ENCODE measurements at regions not wholly inside any gene's neighbourhood (a gene's known extent, or its start where the extent isn't known, plus 50 kb on each side); places are given as distances from the start of the nearest gene placed in this dataset.

- TF ChIP-seq CEBPB (IDR thresholded peaks at IDR 0.05) (no peak), TEAD4 (IDR thresholded peaks at IDR 0.05) (peak; percentile 52; the same call in 1 of the 2 replicates)
These were observed 98.9 kb upstream of the TJP1 start for GRCh38 chr15:29921130-29921601.

GRCh38 chr15:29920515-29920914 is 98.2 kb upstream of the TJP1 start:
- TF ChIP-seq TAF1 (IDR thresholded peaks at IDR 0.05; ENCODE audit: low read depth) = no peak
- TF ChIP-seq TCF12 (IDR thresholded peaks at IDR 0.05; ENCODE audit: low read depth) = peak; percentile 50; the same call in 1 of the 2 replicates
- TF ChIP-seq NFIC (IDR thresholded peaks at IDR 0.05) = peak; percentile 89
- TF ChIP-seq TEAD4 (IDR thresholded peaks at IDR 0.05) = peak; percentile 37; the same call in 1 of the 2 replicates
- no peak for TF ChIP-seq MAX (IDR thresholded peaks at IDR 0.05)
- no peak for TF ChIP-seq USF1 (IDR thresholded peaks at IDR 0.05)
- TF ChIP-seq CEBPB (IDR thresholded peaks at IDR 0.05) = peak; percentile 23; the same call in 1 of the 2 replicates

GRCh38 chr15:29919380-29919881 is 97.2 kb upstream of the TJP1 start:
- TF ChIP-seq TEAD4 (IDR thresholded peaks at IDR 0.05) = no peak
- no peak for TF ChIP-seq EP300 (IDR thresholded peaks at IDR 0.05; ENCODE audit: borderline replicate concordance)
- TF ChIP-seq CEBPB (IDR thresholded peaks at IDR 0.05) = no peak
- TF ChIP-seq FOXM1 (IDR thresholded peaks at IDR 0.05; ENCODE audit: borderline replicate concordance, low read depth) = no peak
- TF ChIP-seq CREB1 (IDR thresholded peaks at IDR 0.05; ENCODE audit: low read depth) = no peak
- no peak for TF ChIP-seq ZBTB7A (IDR thresholded peaks at IDR 0.05; ENCODE audit: low read depth)
- TF ChIP-seq TCF12 (IDR thresholded peaks at IDR 0.05; ENCODE audit: low read depth) = no peak
- TF ChIP-seq RAD21 (IDR thresholded peaks at IDR 0.05; ENCODE audit: low read depth) = no peak
- no peak for TF ChIP-seq REST (IDR thresholded peaks at IDR 0.05; ENCODE audit: low read depth)
- no peak for TF ChIP-seq YY1 (IDR thresholded peaks at IDR 0.05; ENCODE audit: low read depth)
- no peak for TF ChIP-seq NFIC (IDR thresholded peaks at IDR 0.05)
- TF ChIP-seq TAF1 (IDR thresholded peaks at IDR 0.05; ENCODE audit: low read depth) = no peak
- TF ChIP-seq MAX (IDR thresholded peaks at IDR 0.05) = no peak
- TF ChIP-seq EGR1 (IDR thresholded peaks at IDR 0.05) = no peak

GRCh38 chr15:29917600-29918597 is 95.6 kb upstream of the TJP1 start:
- no peak for TF ChIP-seq MAX (IDR thresholded peaks at IDR 0.05)
- TF ChIP-seq CEBPB (IDR thresholded peaks at IDR 0.05) = no peak
- TF ChIP-seq RAD21 (IDR thresholded peaks at IDR 0.05; ENCODE audit: low read depth) = no peak
- no peak for TF ChIP-seq EGR1 (IDR thresholded peaks at IDR 0.05)
- no peak for TF ChIP-seq ZBTB7A (IDR thresholded peaks at IDR 0.05; ENCODE audit: low read depth)
- no peak for TF ChIP-seq TEAD4 (IDR thresholded peaks at IDR 0.05)
- TF ChIP-seq TAF1 (IDR thresholded peaks at IDR 0.05; ENCODE audit: low read depth) = no peak
- no peak for TF ChIP-seq NFIC (IDR thresholded peaks at IDR 0.05)
- TF ChIP-seq CREB1 (IDR thresholded peaks at IDR 0.05; ENCODE audit: low read depth) = no peak
- TF ChIP-seq FOXM1 (IDR thresholded peaks at IDR 0.05; ENCODE audit: borderline replicate concordance, low read depth) = no peak
- TF ChIP-seq TCF12 (IDR thresholded peaks at IDR 0.05; ENCODE audit: low read depth) = no peak

GRCh38 chr15:29914511-29914926 is 92.3 kb upstream of the TJP1 start:
- TF ChIP-seq TAF1 (IDR thresholded peaks at IDR 0.05; ENCODE audit: low read depth) (no peak), RAD21 (IDR thresholded peaks at IDR 0.05; ENCODE audit: low read depth) (no peak), FOXM1 (IDR thresholded peaks at IDR 0.05; ENCODE audit: borderline replicate concordance, low read depth) (no peak), TEAD4 (IDR thresholded peaks at IDR 0.05) (no peak), EP300 (IDR thresholded peaks at IDR 0.05; ENCODE audit: borderline replicate concordance) (no peak), REST (IDR thresholded peaks at IDR 0.05; ENCODE audit: low read depth) (no peak), NFIC (IDR thresholded peaks at IDR 0.05) (no peak), YY1 (IDR thresholded peaks at IDR 0.05; ENCODE audit: low read depth) (no peak), CEBPB (IDR thresholded peaks at IDR 0.05) (no peak), USF1 (IDR thresholded peaks at IDR 0.05) (no peak), EGR1 (IDR thresholded peaks at IDR 0.05) (no peak), CREB1 (IDR thresholded peaks at IDR 0.05; ENCODE audit: low read depth) (no peak), MAX (IDR thresholded peaks at IDR 0.05) (no peak), TCF12 (IDR thresholded peaks at IDR 0.05; ENCODE audit: low read depth) (no peak)

All from Ishikawa (cell line).